HS-27A (cell line): ENCODE measurements at regions not wholly inside any gene's neighbourhood (a gene's known extent, or its start where the extent isn't known, plus 50 kb on each side); places are given as distances from the start of the nearest gene placed in this dataset.

ENCODE experiments used
- DNase-seq: peaks from one replicate; pipeline ENCODE4 v3.0.0-alpha.2; 2012; ENCODE audit warnings: low read depth, missing footprints

GRCh38 chr18:4639628-4640310 lies 184.7 kb upstream of the DLGAP1 start:
- no peak for DNase-seq

- DNase-seq = no peak
Observed at GRCh38 chr18:4638680-4639079, 183.6 kb upstream of the DLGAP1 start.

- no peak for DNase-seq
Observed at GRCh38 chr18:4637876-4638275, 182.8 kb upstream of the DLGAP1 start.

DNA sequence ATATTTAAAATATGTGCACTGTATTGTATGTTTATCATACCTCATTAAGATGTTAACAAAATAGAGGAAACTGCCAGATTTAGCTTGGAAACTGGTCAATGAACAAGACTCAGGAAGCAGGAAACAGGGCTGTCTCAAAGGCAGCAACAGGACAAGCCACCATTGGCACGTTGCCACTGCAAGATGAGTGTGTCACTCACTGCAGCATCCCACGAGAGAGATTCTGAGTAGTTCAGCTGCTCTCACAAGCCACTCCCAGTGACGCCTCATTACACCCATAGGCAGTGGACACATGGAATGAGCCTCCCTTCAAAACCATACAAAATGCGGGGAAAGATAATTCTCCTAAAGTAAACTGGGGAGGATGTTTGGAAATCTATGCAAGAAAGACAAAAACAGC lies 181.9 kb upstream of the DLGAP1 start:
- DNase-seq = no peak

GRCh38 chr18:4631239-4631638 lies 176.1 kb upstream of the DLGAP1 start:
- no peak for DNase-seq

DNA sequence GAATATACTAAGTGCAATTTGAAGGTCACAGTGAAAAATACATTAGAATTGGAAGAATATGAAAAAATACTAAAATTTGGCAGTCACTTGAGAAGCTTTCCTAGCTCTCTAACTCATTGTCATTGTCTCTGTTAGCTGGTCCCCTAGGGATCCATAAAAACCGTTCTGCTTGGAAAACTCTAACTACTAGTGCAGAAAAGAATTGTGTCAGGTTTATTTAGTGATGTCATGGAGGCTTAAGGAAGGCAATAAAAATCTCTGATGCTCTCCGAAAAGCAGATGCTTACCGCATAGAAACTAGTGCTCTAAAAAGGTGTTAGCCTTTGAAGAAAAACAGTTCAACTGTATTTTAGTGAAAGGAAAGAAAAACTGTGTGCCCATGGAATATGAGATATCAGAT lies 150.1 kb upstream of the DLGAP1 start:
- no peak for DNase-seq

GRCh38 chr18:4603955-4604354 lies 148.8 kb upstream of the DLGAP1 start:
- DNase-seq = no peak

- DNase-seq = no peak
Observed at GRCh38 chr18:4599312-4599711, 144.2 kb upstream of the DLGAP1 start.

GRCh38 chr18:4597301-4597700 lies 142.2 kb upstream of the DLGAP1 start:
- DNase-seq = no peak

- DNase-seq = no peak
Observed at GRCh38 chr18:4593895-4594294, 138.8 kb upstream of the DLGAP1 start.

GRCh38 chr18:4593459-4593858 lies 138.4 kb upstream of the DLGAP1 start:
- no peak for DNase-seq

DNA sequence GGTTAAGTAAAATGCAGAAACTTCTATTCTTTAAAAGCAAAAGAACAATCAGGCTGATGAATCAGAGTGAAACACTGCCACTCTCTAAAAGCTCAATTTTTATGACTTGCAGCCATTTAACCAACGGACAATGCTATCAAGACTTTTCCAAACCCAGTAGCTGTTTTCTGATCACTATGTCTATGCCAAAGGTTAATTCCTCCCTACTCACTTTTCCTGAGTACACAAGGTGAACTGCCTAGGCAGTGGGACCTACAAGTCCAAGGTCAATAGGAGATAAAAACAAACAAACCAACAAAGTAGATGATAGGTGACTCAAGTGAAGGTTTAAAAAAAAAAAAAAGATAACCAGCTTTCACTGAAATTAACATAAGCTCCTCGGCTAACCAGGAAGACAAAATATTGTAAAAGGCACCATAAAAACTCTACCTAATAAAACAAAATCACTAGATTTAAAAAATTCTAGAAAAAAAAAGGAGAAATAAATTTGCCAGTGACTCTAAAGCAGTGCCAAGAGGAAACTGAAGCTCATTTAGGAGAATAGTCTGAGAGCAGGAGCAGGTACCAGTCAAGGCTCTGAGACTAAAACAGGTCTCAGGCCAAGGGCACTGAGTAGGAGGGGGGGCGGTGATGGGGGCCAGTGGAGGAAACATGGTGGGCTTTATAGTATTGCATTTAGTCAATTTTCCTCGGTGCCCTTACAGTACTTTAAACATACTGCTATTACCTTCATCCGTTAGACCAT lies 134.1 kb upstream of the DLGAP1 start:
- no peak for DNase-seq

DNA sequence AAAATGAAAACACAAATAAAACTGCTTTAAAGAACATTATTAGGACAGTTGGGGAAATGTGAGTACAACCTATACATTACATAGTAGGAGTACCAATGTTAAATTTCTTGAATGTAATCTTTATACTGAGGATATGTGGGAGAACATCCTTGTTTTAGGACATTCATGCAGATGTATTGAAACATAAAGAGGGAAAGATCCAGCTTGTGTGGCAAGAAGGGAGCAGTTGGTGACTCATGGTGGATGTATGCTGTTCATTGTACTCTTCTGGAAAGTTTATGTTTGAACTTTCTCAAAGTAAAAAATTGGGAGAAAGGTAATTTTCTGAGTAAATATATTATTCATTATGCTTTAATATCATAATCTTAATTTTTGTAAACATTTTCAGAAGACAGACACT lies 132.1 kb upstream of the DLGAP1 start:
- no peak for DNase-seq

GRCh38 chr18:4586731-4587130 lies 131.6 kb upstream of the DLGAP1 start:
- DNase-seq = no peak

DNA sequence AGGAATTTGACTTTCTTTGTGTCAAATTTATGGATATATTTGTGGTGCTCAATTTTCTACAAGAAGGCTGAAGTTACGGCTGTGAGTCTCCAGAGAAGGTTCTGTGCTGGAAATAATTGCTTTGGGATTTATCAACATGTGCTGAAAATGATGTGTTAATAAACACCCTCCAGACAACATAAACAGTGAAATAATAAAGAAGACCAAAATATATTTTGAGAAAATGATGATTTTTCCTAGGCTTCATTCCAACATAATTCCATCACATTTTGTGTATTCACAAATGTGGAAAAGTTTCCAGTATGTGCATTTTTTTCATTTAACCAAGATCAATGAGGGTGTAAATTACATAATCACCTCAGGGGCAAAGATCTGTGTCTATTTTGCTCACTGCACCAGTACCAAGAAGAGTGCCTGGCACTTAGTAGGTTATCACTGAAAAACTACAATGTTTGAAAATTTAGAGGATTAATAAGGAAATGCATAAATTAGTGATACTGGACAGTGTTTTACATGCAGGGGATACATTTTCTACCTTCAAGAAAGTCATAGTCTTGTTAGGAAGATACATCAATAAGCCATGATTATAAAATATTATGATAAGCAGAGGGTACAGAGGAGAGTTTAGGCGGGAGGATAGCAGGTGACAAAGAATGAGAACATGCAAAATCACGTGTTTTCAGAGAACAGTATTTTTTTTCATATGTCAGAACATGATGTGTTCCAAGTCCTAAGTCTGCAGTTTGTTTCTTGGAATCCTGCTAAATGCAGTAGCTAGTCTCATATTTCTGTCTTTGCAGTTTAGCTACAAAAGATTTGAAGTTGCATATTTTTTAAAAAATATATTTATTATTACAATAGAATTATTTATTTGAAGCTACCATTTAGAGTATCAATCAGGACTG lies 127.6 kb upstream of the DLGAP1 start:
- DNase-seq = no peak

DNA sequence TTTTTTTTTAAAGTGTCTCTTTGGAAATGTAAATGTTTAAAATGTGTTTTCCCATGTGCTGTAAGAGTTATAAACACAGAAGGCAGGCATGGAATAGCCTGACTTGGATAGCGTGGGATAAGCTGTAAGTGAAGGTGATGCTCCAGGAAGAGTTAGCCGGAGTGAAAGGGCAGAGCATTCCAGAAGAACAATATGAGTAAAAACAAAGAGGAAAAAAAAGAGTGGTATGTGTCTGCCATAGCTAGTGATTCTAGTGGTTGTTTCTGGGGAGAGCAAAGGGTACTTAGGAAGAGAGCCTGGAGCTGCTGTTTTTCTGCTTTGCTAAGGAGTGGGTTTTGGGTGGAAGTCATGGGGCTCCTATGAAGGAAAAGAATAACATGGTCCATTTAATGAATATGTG lies 126.9 kb upstream of the DLGAP1 start:
- no peak for DNase-seq

- DNase-seq = no peak
Observed at GRCh38 chr18:4578449-4578848, 123.3 kb upstream of the DLGAP1 start.

DNA sequence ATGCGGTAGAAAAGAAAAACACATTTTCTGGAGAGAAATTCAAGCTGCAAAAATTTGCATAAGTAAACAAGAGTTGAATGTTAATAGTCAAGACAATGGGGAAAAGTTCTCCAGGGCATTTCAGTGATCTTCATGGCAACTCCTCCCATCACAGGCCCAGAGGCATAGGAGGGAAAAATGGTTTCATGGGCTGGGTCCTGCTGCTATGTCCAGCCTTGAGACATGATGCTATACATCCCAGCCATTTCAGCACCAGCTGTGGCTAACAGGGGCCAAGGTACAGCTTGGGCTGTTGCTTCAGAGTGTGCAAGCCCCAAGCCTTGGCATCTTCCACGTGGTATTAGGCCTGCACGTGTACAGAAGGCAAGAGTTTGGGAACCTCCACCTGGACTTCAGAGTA lies 118.6 kb upstream of the DLGAP1 start:
- DNase-seq = no peak

DNA sequence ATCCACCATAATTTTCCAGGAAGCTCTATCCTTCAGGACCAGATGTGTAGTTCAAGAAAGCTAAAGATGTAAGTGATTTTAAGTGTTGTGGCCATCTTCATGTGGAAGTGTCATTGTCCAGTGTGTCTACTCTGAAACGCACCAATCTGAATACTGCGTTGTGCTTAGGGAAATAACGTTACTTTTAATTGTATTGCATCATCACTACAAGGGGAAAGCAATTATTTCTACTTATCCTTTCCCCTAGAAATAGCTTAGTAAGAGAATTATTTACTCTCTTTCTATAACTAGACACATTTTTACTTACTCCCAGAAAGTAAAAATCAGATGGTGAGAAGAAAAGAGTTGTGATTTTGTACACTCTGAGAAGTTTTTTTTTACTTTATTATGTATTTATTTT lies 102.4 kb upstream of the DLGAP1 start:
- no peak for DNase-seq

- DNase-seq = no peak
Observed at GRCh38 chr18:4551001-4551360, 95.9 kb upstream of the DLGAP1 start.

- no peak for DNase-seq
Observed at GRCh38 chr18:4549164-4549872, 94.2 kb upstream of the DLGAP1 start.

GRCh38 chr18:4547126-4547525 lies 92.0 kb upstream of the DLGAP1 start:
- DNase-seq = no peak
